GM12865 (cell line): ENCODE measurements at regions not wholly inside any gene's neighbourhood (a gene's known extent, or its start where the extent isn't known, plus 50 kb on each side); places are given as distances from the start of the nearest gene placed in this dataset.
"Not testable (repeated sequence)": the region's sequence is repeated elsewhere in the genome, so short reads cannot be mapped to it uniquely, and the experiment has no call there.

Experiments used
- DNase-seq: peaks from one replicate; pipeline ENCODE4 v3.0.0; 2010; ENCODE audit warnings: low read depth
- H3K4me3 ChIP-seq: 2 replicates; pipeline ENCODE4 v1.5.1; 2011; ENCODE audit warnings: mild to moderate bottlenecking, low read depth, low read length, control low read depth
- TF ChIP-seq, protein P1 (sequence below): IDR thresholded peaks from 2 replicates; pipeline ENCODE4 v1.5.1; 2011; ENCODE audit warnings: low read length, control low read depth, low read depth, inconsistent platforms; ENCODE audit not compliant: insufficient read depth; ENCODE audit errors: missing control alignments

DNA sequence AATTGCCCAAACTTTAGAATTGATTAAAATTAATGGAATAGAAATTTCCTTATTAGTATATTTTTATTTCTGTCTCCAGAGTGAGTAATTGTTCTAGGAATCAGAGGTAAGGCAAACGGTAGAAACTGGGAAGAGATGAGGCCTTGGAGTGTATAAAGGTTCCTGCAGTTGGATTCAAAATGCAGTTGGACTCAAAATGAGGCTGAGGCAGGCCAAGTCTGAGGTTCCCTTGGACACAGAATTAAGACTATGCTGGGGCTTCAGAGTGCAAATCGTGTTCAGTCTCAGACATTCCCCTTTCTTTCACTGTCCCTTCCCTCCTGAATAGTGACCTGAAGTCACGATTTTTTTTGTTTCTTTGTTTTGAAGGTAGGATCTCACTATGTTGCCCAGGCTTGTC lies 746.9 kb upstream of the NRXN1 start:
- no peak for DNase-seq
- H3K4me3 ChIP-seq: no peak overlapping the region
- TF ChIP-seq, protein P1, sequence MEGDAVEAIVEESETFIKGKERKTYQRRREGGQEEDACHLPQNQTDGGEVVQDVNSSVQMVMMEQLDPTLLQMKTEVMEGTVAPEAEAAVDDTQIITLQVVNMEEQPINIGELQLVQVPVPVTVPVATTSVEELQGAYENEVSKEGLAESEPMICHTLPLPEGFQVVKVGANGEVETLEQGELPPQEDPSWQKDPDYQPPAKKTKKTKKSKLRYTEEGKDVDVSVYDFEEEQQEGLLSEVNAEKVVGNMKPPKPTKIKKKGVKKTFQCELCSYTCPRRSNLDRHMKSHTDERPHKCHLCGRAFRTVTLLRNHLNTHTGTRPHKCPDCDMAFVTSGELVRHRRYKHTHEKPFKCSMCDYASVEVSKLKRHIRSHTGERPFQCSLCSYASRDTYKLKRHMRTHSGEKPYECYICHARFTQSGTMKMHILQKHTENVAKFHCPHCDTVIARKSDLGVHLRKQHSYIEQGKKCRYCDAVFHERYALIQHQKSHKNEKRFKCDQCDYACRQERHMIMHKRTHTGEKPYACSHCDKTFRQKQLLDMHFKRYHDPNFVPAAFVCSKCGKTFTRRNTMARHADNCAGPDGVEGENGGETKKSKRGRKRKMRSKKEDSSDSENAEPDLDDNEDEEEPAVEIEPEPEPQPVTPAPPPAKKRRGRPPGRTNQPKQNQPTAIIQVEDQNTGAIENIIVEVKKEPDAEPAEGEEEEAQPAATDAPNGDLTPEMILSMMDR: no peak

DNA sequence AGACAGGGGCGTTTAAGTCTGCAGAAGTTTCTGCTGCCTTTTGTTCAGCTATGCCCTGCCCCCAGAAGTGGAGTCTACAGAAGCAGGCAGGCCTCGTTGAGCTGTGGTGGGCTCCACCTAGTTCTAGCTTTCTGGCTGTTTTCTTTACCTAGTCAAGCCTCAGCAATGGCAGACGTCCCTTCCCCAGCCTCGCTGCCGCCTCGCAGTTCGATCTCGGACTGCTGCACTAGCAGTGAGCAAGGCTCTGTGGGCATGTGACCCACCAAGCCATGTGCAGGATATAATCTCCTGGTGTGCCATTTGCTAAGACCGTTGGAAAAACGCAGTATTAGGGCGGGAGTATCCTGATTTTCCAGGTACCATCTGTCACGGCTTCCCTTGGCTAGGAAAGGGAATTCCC lies 742.7 kb upstream of the NRXN1 start:
- not testable (repeated sequence) for H3K4me3 ChIP-seq, DNase-seq

DNA sequence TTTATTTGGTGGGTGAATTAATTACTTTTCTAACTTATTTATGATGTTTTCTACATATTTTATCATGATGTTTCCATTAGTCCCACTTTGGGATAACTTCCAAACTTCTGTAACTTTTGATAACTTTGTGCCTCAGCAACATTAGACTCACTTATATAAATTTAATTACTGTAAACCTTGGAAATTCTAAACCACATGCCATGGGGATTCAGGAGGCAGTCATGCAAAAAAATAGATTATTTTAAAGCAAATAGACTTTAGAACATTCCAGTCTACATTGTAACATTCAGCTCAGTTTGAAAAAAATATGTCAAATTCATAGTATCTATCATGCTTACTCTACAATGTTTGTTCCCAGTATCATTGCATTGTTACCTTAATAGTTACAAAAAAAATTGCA lies 728.5 kb upstream of the NRXN1 start:
- H3K4me3 ChIP-seq: no peak overlapping the region
- DNase-seq: no peak
- TF ChIP-seq, protein P1: no peak

DNA sequence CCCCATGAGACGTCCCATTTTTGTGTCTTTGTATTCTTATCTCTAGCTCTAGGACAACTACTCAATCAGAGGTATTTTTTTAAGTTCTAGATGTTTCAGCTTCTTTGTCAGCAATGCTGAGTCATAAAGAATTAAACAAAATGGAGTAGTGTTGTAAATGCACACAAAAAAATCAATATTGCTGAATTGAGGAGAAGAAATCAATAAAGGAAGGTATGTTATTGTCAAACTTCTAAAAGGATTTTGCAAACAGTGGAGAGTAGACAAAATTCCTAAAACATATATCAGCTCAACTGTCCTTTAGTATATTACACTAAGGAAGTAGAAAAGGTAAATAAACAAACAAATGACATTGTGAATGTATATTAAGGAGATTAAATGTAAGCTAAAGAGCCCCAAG lies 726.1 kb upstream of the NRXN1 start:
- DNase-seq: no peak
- no peak overlapping the region for H3K4me3 ChIP-seq

DNA sequence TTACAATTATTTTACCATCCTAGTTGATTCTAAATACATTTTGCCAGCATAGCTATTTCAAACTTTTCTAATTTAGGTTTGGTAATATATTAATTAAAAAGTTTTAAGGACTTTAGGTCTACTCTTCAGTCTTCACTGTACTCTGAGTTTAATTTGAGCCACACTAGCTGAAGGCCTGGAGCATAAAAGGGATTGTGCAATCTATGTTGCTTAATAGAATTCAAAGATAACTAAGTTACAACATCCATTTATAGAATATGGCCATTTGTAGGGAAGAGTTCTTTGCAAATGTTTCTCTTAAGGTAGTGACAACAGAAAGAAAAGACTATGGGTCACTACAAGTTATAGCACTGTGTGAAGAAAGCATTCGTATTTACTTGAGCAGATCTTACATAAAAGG lies 702.2 kb upstream of the NRXN1 start:
- TF ChIP-seq, protein P1: no peak
- DNase-seq: no peak
- no peak overlapping the region for H3K4me3 ChIP-seq

More for the DNA sequence above, 726.1 kb upstream of the NRXN1 start:
- TF ChIP-seq, protein P1: no peak

DNA sequence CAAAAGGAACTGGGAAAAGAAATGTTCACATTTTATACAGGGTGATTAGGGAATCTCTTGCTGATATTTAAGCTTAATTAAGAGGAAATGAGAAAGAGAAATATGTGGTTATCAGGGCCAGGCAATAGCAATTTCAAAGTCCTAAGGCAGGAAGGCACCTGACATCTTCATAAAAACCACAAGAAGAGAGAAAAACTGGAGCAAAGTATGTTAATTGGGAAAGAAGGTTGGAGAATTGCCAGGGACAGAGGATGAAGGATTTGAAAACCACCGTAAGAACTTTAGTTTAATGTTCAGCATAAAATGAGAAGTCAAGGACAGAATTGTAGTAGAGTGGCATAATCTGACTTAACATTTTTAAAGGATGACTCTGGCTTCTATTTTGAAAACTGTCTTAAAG lies 691.8 kb upstream of the NRXN1 start:
- no peak for DNase-seq
- H3K4me3 ChIP-seq: no peak overlapping the region
- TF ChIP-seq, protein P1: no peak

DNA sequence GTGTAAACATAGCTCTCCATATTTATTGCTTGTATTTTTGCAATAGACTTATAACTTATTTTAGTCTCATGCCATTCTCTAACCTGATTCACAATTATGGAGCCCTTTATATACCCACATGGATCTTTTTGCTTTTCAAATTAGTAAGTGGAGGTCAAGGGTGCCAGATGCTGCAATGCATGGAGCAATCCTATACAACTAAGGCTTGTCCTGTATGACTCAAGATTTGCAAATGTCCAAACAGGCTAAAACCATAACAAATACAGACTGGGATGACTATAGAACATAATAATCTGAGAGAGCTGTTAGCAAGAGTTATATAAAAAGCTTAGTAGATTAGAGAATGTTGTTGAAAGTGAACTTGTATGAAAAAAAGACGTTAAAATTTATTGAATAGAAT lies 690.4 kb upstream of the NRXN1 start:
- H3K4me3 ChIP-seq: no peak overlapping the region
- DNase-seq: no peak
- TF ChIP-seq, protein P1: no peak
